H9 (cell line): ENCODE measurements at regions not wholly inside any gene's neighbourhood (a gene's known extent, or its start where the extent isn't known, plus 50 kb on each side); places are given as distances from the start of the nearest gene placed in this dataset.

Source experiments
- DNase-seq: peaks from one replicate; pipeline ENCODE4 v3.0.0-alpha.2; 2017
- H2AFZ ChIP-seq: one replicate; pipeline ENCODE4 v1.6.1; 2013; ENCODE audit warnings: mild to moderate bottlenecking, low read length, control low read depth, moderate library complexity
- H2AK5ac ChIP-seq: 2 replicates; pipeline ENCODE4 v1.6.1; 2013; ENCODE audit warnings: low read length, control low read depth, mixed read lengths; ENCODE audit not compliant: insufficient read length
- H2BK120ac ChIP-seq: one replicate; pipeline ENCODE4 v1.6.1; 2013; ENCODE audit warnings: low read depth, mild to moderate bottlenecking, low read length, control low read depth, inconsistent platforms; ENCODE audit not compliant: poor library complexity, severe bottlenecking
- H2BK12ac ChIP-seq: 2 replicates; pipeline ENCODE4 v1.6.1; 2013; ENCODE audit warnings: low read length, control low read depth, mixed read lengths, low read depth; ENCODE audit not compliant: insufficient read length
- H2BK15ac ChIP-seq: 2 replicates; pipeline ENCODE4 v1.6.1; 2013; ENCODE audit warnings: low read depth, low read length, control low read depth
- H2BK20ac ChIP-seq: one replicate; pipeline ENCODE4 v1.6.1; 2013; ENCODE audit warnings: low read depth, mild to moderate bottlenecking, low read length, control low read depth, inconsistent platforms; ENCODE audit not compliant: poor library complexity, severe bottlenecking
- H2BK5ac ChIP-seq: 2 replicates; pipeline ENCODE4 v1.6.1; 2013; ENCODE audit warnings: low read length, control low read depth, mixed read lengths; ENCODE audit not compliant: insufficient read length
- H3K14ac ChIP-seq: 2 replicates; pipeline ENCODE4 v1.6.1; 2013; ENCODE audit warnings: low read length, control low read depth; ENCODE audit not compliant: insufficient read depth
- H3K18ac ChIP-seq: 2 replicates; pipeline ENCODE4 v1.6.1; 2013; ENCODE audit warnings: low read depth, mild to moderate bottlenecking, mixed read lengths, low read length, control low read depth; ENCODE audit not compliant: insufficient read length
- H3K23ac ChIP-seq: 2 replicates; pipeline ENCODE4 v1.6.1; 2013; ENCODE audit warnings: low read length, control low read depth, mixed read lengths, low read depth; ENCODE audit not compliant: insufficient read length
- H3K23me2 ChIP-seq: 2 replicates; pipeline ENCODE4 v1.6.1; 2013; ENCODE audit warnings: low read depth, mild to moderate bottlenecking, mixed read lengths, low read length, control low read depth; ENCODE audit not compliant: insufficient read length, poor library complexity, severe bottlenecking
- H3K27ac ChIP-seq: 2 replicates; pipeline ENCODE4 v1.5.1; 2013; ENCODE audit warnings: low read length, control low read depth, mixed read lengths, low read depth; ENCODE audit not compliant: insufficient read length
- H3K27me3 ChIP-seq: 2 replicates; pipeline ENCODE4 v1.6.1; 2013; ENCODE audit warnings: low read length, control low read depth, inconsistent platforms; ENCODE audit not compliant: insufficient read depth
- H3K4ac ChIP-seq: 2 replicates; pipeline ENCODE4 v1.6.1; 2013; ENCODE audit warnings: low read depth, mild to moderate bottlenecking, control low read depth, inconsistent platforms, low read length, moderate library complexity
- H3K4me1 ChIP-seq: 2 replicates; pipeline ENCODE4 v1.6.1; 2013; ENCODE audit warnings: low read length, control low read depth, inconsistent platforms; ENCODE audit not compliant: insufficient read depth
- H3K4me2 ChIP-seq: 2 replicates; pipeline ENCODE4 v1.6.1; 2013; ENCODE audit warnings: low read length, control low read depth, mixed read lengths; ENCODE audit not compliant: insufficient read length, insufficient read depth
- H3K56ac ChIP-seq: 2 replicates; pipeline ENCODE4 v1.6.1; 2013; ENCODE audit warnings: low read depth, mild to moderate bottlenecking, mixed read lengths, low read length, control low read depth; ENCODE audit not compliant: insufficient read length
- H3K79me1 ChIP-seq: 2 replicates; pipeline ENCODE4 v1.6.1; 2013; ENCODE audit warnings: low read depth, mild to moderate bottlenecking, moderate library complexity, low read length, control low read depth, inconsistent platforms; ENCODE audit not compliant: insufficient read depth, poor library complexity, severe bottlenecking
- H3K79me2 ChIP-seq: 2 replicates; pipeline ENCODE4 v1.6.1; 2013; ENCODE audit warnings: low read length, control low read depth, inconsistent platforms; ENCODE audit not compliant: insufficient read depth
- H3K9ac ChIP-seq: 2 replicates; pipeline ENCODE4 v1.6.1; 2013; ENCODE audit warnings: low read length, control low read depth, mixed read lengths; ENCODE audit not compliant: insufficient read length; ENCODE audit errors: extremely low read depth
- H3K9me3 ChIP-seq: one replicate; pipeline ENCODE4 v1.6.1; 2013; ENCODE audit warnings: low read depth, low read length, inconsistent platforms; ENCODE audit not compliant: control insufficient read depth
- H3T11ph ChIP-seq: one replicate; pipeline ENCODE4 v1.6.1; 2013; ENCODE audit warnings: mild to moderate bottlenecking, low read length, control low read depth, inconsistent platforms
- H4K20me1 ChIP-seq: one replicate; pipeline ENCODE4 v1.6.1; 2013; ENCODE audit not compliant: control insufficient read depth, insufficient read length, insufficient read depth
- H4K5ac ChIP-seq: 2 replicates; pipeline ENCODE4 v1.6.1; 2013; ENCODE audit warnings: low read depth, mild to moderate bottlenecking, mixed read lengths, low read length, control low read depth; ENCODE audit not compliant: insufficient read length
- H4K8ac ChIP-seq: replicated peaks from 2 replicates; pipeline ENCODE4 v1.6.1; 2013; ENCODE audit warnings: low read length, control low read depth, mixed read lengths, low read depth; ENCODE audit not compliant: insufficient read length
- H4K91ac ChIP-seq: 2 replicates; pipeline ENCODE4 v1.6.1; 2013; ENCODE audit warnings: low read depth, mild to moderate bottlenecking, moderate library complexity, mixed read lengths, low read length, control low read depth; ENCODE audit not compliant: insufficient read length
- H3K27ac Mint-ChIP-seq, 3 experiments: 2 replicates in 2 of 3; 3 replicates in 1 of 3; pipeline ENCODE4 v1.8.0; 2020 to 2021; ENCODE audit warnings: mixed read lengths in 3 of 3, mild to moderate bottlenecking in 1 of 3, moderate library complexity in 1 of 3
- H3K27me3 Mint-ChIP-seq: 2 replicates; pipeline ENCODE4 v1.8.0; 2021; ENCODE audit warnings: low read depth, mild to moderate bottlenecking, moderate library complexity, mixed read lengths
- H3K36me3 Mint-ChIP-seq, 3 experiments: 2 replicates in 2 of 3; 3 replicates in 1 of 3; pipeline ENCODE4 v1.8.0; 2020 to 2021; ENCODE audit warnings: low read depth in 3 of 3, mixed read lengths in 3 of 3; ENCODE audit not compliant: insufficient read depth in 1 of 3
- H3K4me1 Mint-ChIP-seq, 2 experiments: 2 replicates each; pipeline ENCODE4 v1.8.0; 2020; ENCODE audit warnings: mixed read lengths in 2 of 2
- H3K4me3 Mint-ChIP-seq, 2 experiments: 2 replicates in 1 of 2; 3 replicates in 1 of 2; pipeline ENCODE4 v1.8.0; 2020 to 2021; ENCODE audit warnings: mild to moderate bottlenecking in 2 of 2, mixed read lengths in 2 of 2, moderate library complexity in 1 of 2
- H3K9me3 Mint-ChIP-seq, 2 experiments: 2 replicates in 1 of 2; 3 replicates in 1 of 2; pipeline ENCODE4 v1.8.0; 2020; ENCODE audit warnings: mild to moderate bottlenecking in 2 of 2, mixed read lengths in 2 of 2, moderate library complexity in 1 of 2
- CTCF ChIP-seq: fragments of 200-600 bp; sonication (generic); conservative IDR thresholded peaks from 3 replicates; pipeline ENCODE4 v1.8.0; 2021; ENCODE audit warnings: antibody characterized with exemption, mild to moderate bottlenecking
- WGBS: extraction: QIAGEN DNeasy Blood & Tissue Kit; methylation state at CpG from one replicate; pipeline ENCODE4 v1.1.7; 2013; ENCODE audit warnings: missing lambda C conversion rate, low lambda C conversion rate, mixed read lengths; ENCODE audit not compliant: insufficient read length; ENCODE audit errors: extremely low coverage; 5-methylcytosine and 5-hydroxymethylcytosine counted together

DNA sequence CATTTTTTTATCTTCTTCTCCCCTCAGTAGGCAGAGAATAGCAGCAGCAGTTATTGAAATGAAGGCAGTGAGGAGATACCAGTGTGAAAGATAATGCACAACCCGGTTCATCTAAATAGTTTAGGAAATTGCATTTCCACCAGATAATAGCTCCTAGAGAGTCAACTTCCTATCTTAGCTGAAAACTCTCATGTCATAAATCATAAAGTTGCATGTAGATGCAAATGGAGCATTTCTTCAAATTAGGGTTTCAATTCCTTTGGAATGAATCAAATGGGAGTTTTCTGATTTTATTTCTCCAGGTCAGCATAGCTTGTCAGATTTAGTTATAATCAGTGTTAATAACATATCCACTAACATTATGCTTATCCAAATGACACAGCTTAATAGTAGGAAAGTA, 335.3 kb downstream of the CNTNAP4 start:
- no CpG with 5 or more reads among the region's 1 CpG for WGBS
- Histone ChIP-seq H3K4me1 (no peaks in the 10 kb centered on the region), H3K79me2 (no peaks in the 10 kb centered on the region), H4K8ac (no peak overlapping the region), H4K5ac (no peak overlapping the region), H2BK15ac (no peak overlapping the region), H4K91ac (no peak overlapping the region), H4K20me1 (no peaks in the 10 kb centered on the region), H3K4ac (no peak overlapping the region), H3K23ac (no peak overlapping the region), H3K56ac (no peak overlapping the region), H3T11ph (no peak overlapping the region), H3K4me2 (no peak overlapping the region), H3K23me2 (no peaks in the 10 kb centered on the region), H3K18ac (no peak overlapping the region), H2BK20ac (no peak overlapping the region), H3K79me1 (no peaks in the 10 kb centered on the region), H2AK5ac (no peak overlapping the region), H3K27ac (no peak overlapping the region), H2AFZ (no peak overlapping the region), H3K9ac (no peak overlapping the region), H2BK12ac (no peak overlapping the region), H3K9me3 (no peaks in the 10 kb centered on the region), H3K27me3 (no peaks in the 10 kb centered on the region), H2BK120ac (no peak overlapping the region), H2BK5ac (no peak overlapping the region), H3K14ac (no peak overlapping the region)
- Mint-ChIP-seq H3K9me3 (peaks cover 0 to 2% of the 10 kb centered on the region in 2 experiments; a peak in 1 of 5 replicates), H3K27ac (no peak overlapping the region), H3K4me1 (no peaks in the 10 kb centered on the region), H3K4me3 (no peak overlapping the region), H3K36me3 (no peaks in the 10 kb centered on the region; a peak in 1 of 7 replicates), H3K27me3 (peaks cover 2% of the 10 kb centered on the region; the same call in 1 of the 2 replicates)
- no peak for DNase-seq
- no peak for TF ChIP-seq CTCF
